ENCODE measurements at regions not wholly inside any gene's neighbourhood (a gene's known extent, or its start where the extent isn't known, plus 50 kb on each side); places are given as distances from the start of the nearest gene placed in this dataset.

DNA sequence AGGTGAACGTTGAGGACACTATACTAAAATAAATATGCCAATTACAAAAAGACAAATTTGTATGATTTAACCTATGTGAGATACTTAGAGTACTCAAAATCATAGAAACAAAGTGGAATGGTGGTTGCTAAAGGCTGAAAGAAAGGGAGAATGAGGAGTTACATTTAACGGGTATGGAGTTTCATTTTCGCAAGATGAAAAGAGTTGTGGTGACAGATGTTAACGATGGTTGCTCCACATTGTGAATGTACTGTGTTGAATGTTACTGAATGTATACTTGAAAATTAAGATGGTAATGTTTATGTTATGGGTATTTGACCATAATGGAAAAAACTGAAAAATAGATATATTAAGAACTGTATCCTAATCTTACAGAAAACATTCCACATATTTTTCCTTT lies 51.3 kb upstream of the MOCS2 start:
- no peaks in the 10 kb centered on the region for H3K27me3 ChIP-seq (ENCODE audit: insufficient read depth, low read length)
- no peaks in the 10 kb centered on the region for H3K79me2 ChIP-seq (ENCODE audit: insufficient read depth, low read length)
- TF ChIP-seq, protein P1, sequence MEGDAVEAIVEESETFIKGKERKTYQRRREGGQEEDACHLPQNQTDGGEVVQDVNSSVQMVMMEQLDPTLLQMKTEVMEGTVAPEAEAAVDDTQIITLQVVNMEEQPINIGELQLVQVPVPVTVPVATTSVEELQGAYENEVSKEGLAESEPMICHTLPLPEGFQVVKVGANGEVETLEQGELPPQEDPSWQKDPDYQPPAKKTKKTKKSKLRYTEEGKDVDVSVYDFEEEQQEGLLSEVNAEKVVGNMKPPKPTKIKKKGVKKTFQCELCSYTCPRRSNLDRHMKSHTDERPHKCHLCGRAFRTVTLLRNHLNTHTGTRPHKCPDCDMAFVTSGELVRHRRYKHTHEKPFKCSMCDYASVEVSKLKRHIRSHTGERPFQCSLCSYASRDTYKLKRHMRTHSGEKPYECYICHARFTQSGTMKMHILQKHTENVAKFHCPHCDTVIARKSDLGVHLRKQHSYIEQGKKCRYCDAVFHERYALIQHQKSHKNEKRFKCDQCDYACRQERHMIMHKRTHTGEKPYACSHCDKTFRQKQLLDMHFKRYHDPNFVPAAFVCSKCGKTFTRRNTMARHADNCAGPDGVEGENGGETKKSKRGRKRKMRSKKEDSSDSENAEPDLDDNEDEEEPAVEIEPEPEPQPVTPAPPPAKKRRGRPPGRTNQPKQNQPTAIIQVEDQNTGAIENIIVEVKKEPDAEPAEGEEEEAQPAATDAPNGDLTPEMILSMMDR (IDR thresholded peaks at IDR 0.05; ENCODE audit: extremely low read depth, low read depth, low read length), result no peak
- H3K4me3 ChIP-seq (ENCODE audit: insufficient read depth, low read length), result no peak overlapping the region
- H3K27ac ChIP-seq (ENCODE audit: low read depth, low read length), result no peak overlapping the region
- no peak overlapping the region for H2AFZ ChIP-seq (ENCODE audit: low read length)
- no peaks in the 10 kb centered on the region for H3K9me3 ChIP-seq (ENCODE audit: low read depth, low read length)
- H3K36me3 ChIP-seq (ENCODE audit: insufficient read depth, low read length), result no peaks in the 10 kb centered on the region
- DNase-seq (ENCODE audit: insufficient read length, low spot score, missing footprints), result no peak
- no peaks in the 10 kb centered on the region for H3K4me1 ChIP-seq (ENCODE audit: insufficient read depth, low read length)
- H4K20me1 ChIP-seq (ENCODE audit: insufficient read depth, low read length), result no peaks in the 10 kb centered on the region
- no peak overlapping the region for H3K4me2 ChIP-seq (ENCODE audit: insufficient read depth, low read length)

DNA sequence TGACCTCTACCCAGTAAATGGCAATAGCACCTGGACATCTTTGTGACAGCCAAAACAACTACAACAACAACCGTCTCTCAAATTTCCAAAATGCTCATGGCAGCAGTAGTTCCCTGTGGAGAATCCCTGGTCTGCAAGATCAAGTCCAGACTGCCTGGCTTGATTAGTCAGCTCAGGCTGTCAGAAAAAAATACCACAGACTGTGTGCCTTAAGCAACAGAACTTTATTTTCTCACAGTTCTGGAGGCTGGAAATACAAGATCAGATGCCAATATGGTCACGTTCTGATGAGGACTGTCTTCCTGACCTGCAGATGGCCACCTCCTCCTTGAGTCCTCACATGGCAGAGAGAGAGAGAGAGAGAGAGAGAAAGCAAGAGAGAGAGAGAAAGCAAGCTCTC lies 52.3 kb upstream of the MOCS2 start:
- H3K4me1 ChIP-seq (ENCODE audit: insufficient read depth, low read length), result no peaks in the 10 kb centered on the region
- no peaks in the 10 kb centered on the region for H3K79me2 ChIP-seq (ENCODE audit: insufficient read depth, low read length)
- no peaks in the 10 kb centered on the region for H3K36me3 ChIP-seq (ENCODE audit: insufficient read depth, low read length)
- no peaks in the 10 kb centered on the region for H3K27me3 ChIP-seq (ENCODE audit: insufficient read depth, low read length)
- H4K20me1 ChIP-seq (ENCODE audit: insufficient read depth, low read length), result no peaks in the 10 kb centered on the region
- DNase-seq (ENCODE audit: insufficient read length, low spot score, missing footprints), result peak; percentile 79
- no peak overlapping the region for H3K4me3 ChIP-seq (ENCODE audit: insufficient read depth, low read length)
- H3K27ac ChIP-seq (ENCODE audit: low read depth, low read length), result no peak overlapping the region
- peak overlapping the region; percentile 20 for H2AFZ ChIP-seq (ENCODE audit: low read length)
- TF ChIP-seq, protein P1 (IDR thresholded peaks at IDR 0.05; ENCODE audit: extremely low read depth, low read depth, low read length), result no peak
- no peaks in the 10 kb centered on the region for H3K9me3 ChIP-seq (ENCODE audit: low read depth, low read length)
- no peak overlapping the region for H3K4me2 ChIP-seq (ENCODE audit: insufficient read depth, low read length)

DNA sequence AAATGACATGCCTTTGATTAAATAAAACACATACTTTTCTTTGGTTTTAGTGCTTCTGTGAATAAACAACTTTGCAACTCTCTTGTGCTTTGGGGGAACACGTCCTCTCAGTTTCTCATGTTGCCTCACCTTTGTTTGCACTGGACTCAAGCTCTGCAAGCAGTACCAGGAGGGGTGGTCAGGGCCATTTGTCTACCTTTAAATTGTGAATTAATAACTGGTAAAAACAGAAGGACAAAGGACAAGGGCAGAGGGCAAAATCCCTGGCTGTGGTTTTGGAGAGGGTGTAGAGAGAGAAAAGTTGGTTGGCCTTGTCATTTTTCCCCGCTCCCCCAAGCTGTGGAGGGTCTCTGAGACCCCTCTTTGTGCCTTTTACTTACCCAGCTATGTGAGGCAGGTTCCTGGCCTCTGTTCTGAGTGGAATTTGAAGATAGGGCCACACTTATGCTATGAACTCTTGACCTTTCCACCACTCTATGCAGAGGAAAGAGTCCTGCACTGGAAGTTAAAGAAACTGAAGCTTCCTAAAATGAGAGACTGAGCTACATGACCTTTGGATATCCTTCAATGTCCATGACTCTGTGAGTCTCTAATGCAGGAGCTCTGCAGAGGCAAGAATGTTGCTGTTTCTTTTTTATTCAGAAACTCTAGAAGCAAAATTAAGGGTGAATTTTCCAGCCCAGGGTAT lies 55.1 kb upstream of the MOCS2 start:
- no peak overlapping the region for H2AFZ ChIP-seq (ENCODE audit: low read length)
- H3K27ac ChIP-seq (ENCODE audit: low read depth, low read length), result no peak overlapping the region
- no peaks in the 10 kb centered on the region for H3K79me2 ChIP-seq (ENCODE audit: insufficient read depth, low read length)
- TF ChIP-seq, protein P1 (IDR thresholded peaks at IDR 0.05; ENCODE audit: extremely low read depth, low read depth, low read length), result no peak
- H4K20me1 ChIP-seq (ENCODE audit: insufficient read depth, low read length), result no peaks in the 10 kb centered on the region
- H3K27me3 ChIP-seq (ENCODE audit: insufficient read depth, low read length), result no peaks in the 10 kb centered on the region
- H3K4me2 ChIP-seq (ENCODE audit: insufficient read depth, low read length), result no peak overlapping the region
- DNase-seq (ENCODE audit: insufficient read length, low spot score, missing footprints), result no peak
- H3K4me3 ChIP-seq (ENCODE audit: insufficient read depth, low read length), result no peak overlapping the region
- H3K36me3 ChIP-seq (ENCODE audit: insufficient read depth, low read length), result no peaks in the 10 kb centered on the region
- H3K4me1 ChIP-seq (ENCODE audit: insufficient read depth, low read length), result peaks cover 7% of the 10 kb centered on the region
- no peaks in the 10 kb centered on the region for H3K9me3 ChIP-seq (ENCODE audit: low read depth, low read length)

DNA sequence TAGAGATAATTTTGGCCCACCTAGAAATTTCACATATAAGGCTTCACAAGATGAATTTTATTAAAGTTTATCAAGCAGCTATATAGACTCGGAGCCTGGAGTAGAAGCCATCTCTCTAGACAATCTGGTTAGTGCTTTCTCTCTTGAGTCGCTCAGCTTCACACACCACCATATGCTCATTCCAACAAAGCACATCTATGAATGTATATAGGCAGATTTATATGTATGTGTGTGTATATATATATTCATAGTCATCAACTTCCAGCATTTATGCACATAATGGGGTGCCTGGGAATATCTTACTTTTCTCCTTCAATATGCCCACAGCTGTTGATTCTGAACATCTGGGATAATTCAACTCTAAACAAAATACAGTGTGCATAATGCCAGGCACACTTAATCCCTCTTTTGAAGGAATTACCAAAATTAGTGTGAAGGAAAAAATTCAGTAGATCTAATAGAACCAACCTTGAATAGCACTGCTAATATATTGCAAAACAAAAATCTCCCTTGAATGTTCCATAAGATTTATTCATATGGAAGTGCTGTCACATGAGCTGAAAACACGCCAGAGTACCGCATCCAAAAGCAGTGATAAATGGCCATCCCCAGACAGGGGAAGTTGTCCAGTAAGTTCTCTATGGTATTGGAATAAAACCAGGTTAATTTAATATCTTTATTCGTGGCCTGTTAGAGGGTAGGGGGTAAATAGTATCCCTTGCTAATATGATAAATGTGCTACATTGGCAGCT lies 56.0 kb upstream of the MOCS2 start:
- Histone ChIP-seq H3K36me3 (ENCODE audit: insufficient read depth, low read length) (no peaks in the 10 kb centered on the region), H4K20me1 (ENCODE audit: insufficient read depth, low read length) (no peaks in the 10 kb centered on the region), H3K4me2 (ENCODE audit: insufficient read depth, low read length) (no peak overlapping the region), H3K27ac (ENCODE audit: low read depth, low read length) (no peak overlapping the region), H3K4me3 (ENCODE audit: insufficient read depth, low read length) (no peak overlapping the region), H3K79me2 (ENCODE audit: insufficient read depth, low read length) (no peaks in the 10 kb centered on the region), H3K27me3 (ENCODE audit: insufficient read depth, low read length) (no peaks in the 10 kb centered on the region), H3K9me3 (ENCODE audit: low read depth, low read length) (no peaks in the 10 kb centered on the region), H2AFZ (ENCODE audit: low read length) (no peak overlapping the region), H3K4me1 (ENCODE audit: insufficient read depth, low read length) (peaks cover 7% of the 10 kb centered on the region)
- TF ChIP-seq, protein P1 (IDR thresholded peaks at IDR 0.05; ENCODE audit: extremely low read depth, low read depth, low read length), result no peak
- no peak for DNase-seq (ENCODE audit: insufficient read length, low spot score, missing footprints)

All from osteoblast (primary cell).